ENCODE measurements at regions not wholly inside any gene's neighbourhood (a gene's known extent, or its start where the extent isn't known, plus 50 kb on each side); places are given as distances from the start of the nearest gene placed in this dataset.

GRCh38 chr4:140211693-140212092 lies 57.7 kb upstream of the MAML3 start:
- no peak for DNase-seq

GRCh38 chr4:140211161-140211560 lies 57.2 kb upstream of the MAML3 start:
- DNase-seq: no peak

- DNase-seq: no peak
Measured at GRCh38 chr4:140208921-140209320, 54.9 kb upstream of the MAML3 start.
